ENCODE measurements at regions not wholly inside any gene's neighbourhood (a gene's known extent, or its start where the extent isn't known, plus 50 kb on each side); places are given as distances from the start of the nearest gene placed in this dataset.

GRCh38 chr16:47904691-47905090 lies 251.1 kb downstream of the ABCC12 start:
- no peak for TF ChIP-seq POLR2A (IDR thresholded peaks at IDR 0.05)
- no peak for TF ChIP-seq CTCF (IDR thresholded peaks at IDR 0.05)
